Stimulated activated naive CD4-positive, alpha-beta T cell (primary cell): ENCODE measurements at regions not wholly inside any gene's neighbourhood (a gene's known extent, or its start where the extent isn't known, plus 50 kb on each side); places are given as distances from the start of the nearest gene placed in this dataset.

ENCODE experiments used
- DNase-seq, 6 experiments: peaks; one replicate each; lab custom pipeline; 2025; lab: John Stamatoyannopoulos, UW

- DNase-seq: no peak
Observed at GRCh38 chr3:117184574-117184973, 475.0 kb downstream of the TUSC7 start.

GRCh38 chr3:117191245-117191644 is 481.7 kb downstream of the TUSC7 start:
- DNase-seq: no peak

DNA sequence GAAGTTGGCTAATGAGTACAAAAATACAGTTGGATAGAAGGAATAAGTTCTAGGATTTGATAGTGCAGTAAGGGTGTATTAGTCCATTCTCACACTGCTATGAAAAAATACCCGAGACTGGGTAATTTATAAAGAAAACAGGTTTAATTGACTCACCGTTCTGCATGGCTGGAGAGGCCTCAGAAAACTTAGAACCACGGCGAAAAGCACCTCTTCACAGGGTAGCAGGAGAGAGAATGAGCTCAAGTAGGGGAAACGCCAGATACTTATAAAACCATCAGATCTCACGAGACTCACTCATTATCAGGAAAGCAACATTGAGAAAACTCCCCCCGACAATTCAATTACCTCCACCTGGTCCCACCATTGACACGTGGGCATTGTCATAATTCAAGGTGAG is 483.3 kb downstream of the TUSC7 start:
- no peak for DNase-seq

- no peak for DNase-seq
Observed at GRCh38 chr3:117193390-117193789, 483.8 kb downstream of the TUSC7 start.

DNA sequence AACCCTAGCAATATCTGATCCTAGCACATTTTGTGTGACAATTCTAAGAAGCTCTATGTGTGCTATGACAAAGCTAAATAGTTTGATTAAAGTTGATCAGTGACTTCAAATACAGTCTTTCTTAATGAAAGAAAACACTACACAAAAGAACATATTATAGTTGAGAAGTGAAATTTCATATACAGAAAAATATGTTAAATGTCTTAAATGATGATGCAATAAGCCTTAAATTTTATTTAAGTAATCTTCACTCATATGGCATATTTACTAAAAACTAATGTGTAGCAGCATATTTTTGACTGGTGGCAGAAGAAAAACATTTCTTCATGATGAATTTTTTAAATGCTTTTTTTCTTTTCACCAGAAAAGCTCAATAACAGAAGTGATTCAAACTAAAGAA is 485.5 kb downstream of the TUSC7 start:
- no peak for DNase-seq

- no peak for DNase-seq
Observed at GRCh38 chr3:117200962-117201361, 491.4 kb downstream of the TUSC7 start.

DNA sequence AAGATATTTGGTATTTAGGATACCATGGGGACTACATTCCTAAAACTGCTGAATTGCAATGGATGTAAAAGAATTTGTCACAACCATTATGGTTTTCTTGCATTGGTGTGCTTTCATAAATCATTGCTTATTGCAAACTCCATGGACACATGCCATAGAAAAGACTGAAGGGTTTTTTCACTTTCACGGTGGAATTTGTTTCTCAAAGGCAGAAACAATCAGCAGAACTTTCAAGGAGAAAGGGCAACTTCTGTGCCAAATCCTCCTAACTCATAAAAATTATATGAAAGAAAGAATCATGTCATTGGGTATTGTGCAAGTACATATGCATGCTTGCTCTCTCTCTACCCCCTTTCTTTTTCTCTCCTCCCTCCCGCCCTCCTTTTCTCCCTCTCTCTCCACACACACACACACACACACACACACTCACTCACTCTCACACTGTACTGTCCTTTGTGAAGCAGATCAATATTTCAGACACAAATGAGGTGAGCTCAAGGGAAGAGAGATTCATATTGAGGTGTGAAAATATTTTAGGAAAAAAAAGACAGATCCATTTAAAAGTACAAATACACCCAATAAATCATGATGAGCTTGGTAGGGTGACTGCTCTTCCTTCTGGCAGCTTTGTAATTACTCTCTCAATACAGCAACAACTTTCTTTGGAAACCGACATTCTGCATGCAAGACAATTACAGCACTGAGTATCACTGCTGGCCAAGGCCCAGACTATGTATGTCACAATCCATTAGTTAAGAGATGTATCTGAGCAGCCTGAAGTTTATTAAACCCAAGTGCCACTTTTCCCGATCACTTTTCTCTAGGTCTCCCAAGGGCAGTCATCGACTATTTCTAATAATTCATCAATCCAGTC is 492.6 kb downstream of the TUSC7 start:
- DNase-seq: no peak

GRCh38 chr3:117217355-117217754 is 507.8 kb downstream of the TUSC7 start:
- DNase-seq: no peak

GRCh38 chr3:117217760-117218316 is 508.3 kb downstream of the TUSC7 start:
- no peak for DNase-seq

- DNase-seq: no peak
Observed at GRCh38 chr3:117218641-117219048, 509.1 kb downstream of the TUSC7 start.

DNA sequence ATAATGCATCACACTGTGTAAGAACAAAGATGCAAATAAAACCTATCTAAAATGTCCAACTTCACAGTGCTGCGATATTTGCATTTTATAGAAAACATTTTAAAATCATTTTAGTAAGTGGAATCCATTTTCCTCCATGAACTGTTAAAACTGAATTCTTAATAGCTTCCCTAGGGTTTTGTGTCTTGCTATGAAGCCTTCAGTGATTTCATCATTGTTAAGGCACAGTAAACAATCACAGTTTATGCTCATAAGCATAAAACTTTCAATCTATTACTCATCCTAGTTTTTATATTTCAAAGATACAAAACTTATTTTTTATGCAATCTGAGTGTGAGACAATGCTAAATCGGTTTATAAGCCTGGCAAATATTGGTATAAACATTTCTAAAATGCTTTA is 509.7 kb downstream of the TUSC7 start:
- no peak for DNase-seq

DNA sequence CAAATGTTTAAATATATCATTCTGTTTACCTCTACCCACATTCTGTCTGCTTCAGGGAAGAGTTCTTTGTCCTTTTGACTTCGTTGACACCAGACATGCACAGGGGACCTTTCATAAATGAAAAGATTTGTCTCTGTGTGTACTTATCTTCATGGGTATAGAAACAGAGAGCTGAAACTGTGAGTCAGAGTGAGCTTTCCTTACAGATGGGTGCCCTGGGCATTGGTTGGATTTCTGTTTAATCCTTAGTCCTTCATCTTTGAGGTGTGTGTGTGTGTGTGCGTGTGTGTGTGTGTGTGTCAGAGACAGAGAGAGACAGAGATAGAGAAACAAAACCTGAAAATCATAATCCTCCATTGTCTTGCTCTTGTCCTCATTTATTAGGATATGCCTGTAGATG is 517.4 kb downstream of the TUSC7 start:
- no peak for DNase-seq

DNA sequence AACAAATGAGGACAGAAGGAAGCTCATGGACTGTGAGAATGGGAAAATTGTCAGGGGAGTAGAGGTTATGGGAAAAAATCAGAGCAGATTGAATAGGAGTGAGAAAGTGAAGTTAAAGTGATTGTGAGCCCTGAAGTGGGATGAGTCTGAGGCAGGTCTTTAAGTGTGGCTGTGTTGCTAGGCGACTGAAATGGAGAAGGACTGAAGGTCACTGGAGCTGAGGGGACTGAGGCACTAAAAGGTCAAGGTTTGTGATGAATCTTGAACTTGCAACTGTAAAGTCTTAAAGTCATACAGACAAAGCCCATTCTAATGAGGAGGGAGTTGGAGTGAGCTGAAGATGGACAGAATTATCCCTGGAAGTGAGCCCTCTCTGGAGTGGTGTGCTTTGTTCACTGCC is 518.9 kb downstream of the TUSC7 start:
- no peak for DNase-seq

GRCh38 chr3:117230924-117231323 is 521.3 kb downstream of the TUSC7 start:
- DNase-seq: no peak

- no peak for DNase-seq
Observed at GRCh38 chr3:117234331-117234730, 524.8 kb downstream of the TUSC7 start.

DNA sequence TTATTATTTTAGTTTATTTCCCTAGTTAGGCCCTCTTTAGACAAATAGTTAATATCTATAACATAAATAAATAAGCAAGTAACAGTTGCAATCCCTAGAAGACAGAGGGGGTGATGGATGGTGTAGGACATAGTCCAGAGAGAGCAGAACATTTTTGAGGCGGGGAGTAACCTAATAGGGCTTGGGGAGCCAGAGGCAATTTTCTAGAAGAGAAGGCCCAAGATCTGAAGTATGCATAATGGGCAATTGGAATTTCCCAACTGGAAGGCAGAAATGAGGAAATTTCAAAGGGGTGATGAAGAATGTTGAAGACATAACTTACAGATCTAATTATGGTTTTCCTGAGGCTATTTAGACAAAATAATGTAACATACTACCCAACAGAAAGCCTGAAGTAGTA is 525.7 kb downstream of the TUSC7 start:
- DNase-seq: no peak

GRCh38 chr3:117238806-117239205 is 529.2 kb downstream of the TUSC7 start:
- DNase-seq: no peak

DNA sequence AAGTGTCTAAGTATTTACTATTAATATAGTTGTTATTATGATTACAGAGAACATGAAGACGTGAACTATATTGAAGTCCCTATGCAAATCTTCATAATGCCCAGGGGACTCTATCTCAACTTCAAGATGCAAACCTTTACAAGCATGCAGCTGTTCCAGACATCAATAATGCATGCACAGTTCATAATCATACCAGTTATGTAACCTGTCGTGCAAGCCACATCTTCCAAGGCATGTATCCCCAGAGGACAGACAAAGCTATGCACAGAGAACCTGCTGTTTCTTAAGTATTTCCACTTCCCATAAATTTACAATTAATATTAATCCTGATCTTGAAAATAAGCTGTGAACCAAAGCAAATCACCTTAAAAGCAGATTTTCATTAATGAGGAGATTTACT is 534.1 kb downstream of the TUSC7 start:
- no peak for DNase-seq

DNA sequence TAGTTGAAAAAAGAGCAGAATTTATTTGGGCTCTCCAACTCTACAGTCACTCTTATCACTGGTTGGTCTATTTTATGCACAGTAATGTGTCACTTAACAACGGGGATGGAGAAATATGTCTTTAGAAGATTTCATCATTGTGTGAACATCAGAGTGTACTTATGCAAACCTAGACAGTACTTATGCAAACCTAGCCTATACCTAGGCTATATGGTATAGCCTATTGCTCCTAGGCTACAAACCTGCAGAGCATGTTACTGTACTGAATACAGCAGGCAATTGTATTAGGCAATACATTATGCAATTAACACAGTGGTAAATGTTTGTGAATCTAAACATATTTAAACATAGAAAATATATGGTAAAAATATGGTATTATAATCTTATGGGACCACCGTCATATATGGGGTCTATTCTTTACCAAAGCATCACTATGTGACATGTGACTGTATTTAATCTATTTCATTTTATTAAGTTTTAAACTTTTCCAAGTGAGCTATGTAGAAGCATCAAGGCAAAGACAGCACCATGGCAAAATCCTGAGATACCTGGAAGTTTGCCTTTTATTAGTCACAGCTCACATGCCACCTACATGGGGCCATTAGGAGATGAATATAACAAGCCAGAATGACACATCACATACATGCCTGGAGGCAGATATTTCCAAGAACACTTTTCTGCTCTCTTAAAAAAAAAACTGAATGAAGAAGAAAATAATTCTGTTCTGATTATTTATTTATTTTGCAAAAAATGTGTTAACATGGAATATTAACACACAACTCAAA is 537.4 kb downstream of the TUSC7 start:
- DNase-seq: no peak

- DNase-seq: no peak
Observed at GRCh38 chr3:117248153-117248552, 538.6 kb downstream of the TUSC7 start.

- DNase-seq: no peak
Observed at GRCh38 chr3:117252208-117252607, 542.6 kb downstream of the TUSC7 start.

DNA sequence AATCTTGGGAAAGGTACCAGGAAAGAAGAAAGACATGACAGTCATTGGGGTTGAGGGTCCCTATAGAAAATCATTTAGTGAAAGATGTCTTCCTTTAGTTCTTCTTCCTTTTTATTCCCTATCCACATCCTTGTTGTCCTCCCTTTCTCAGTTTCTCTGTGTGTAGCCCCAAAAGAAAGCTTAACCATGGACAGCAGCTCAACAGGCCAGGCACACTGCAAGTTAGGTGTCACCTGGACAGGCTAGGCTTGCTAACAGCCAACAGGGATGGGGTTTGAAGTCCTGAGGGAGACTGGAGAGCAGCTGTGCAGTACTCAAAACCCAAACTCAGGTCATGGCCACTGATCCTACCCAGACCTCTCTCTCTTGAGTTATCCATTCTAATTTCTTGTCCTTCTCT is 543.1 kb downstream of the TUSC7 start:
- no peak for DNase-seq

GRCh38 chr3:117253636-117254035 is 544.1 kb downstream of the TUSC7 start:
- DNase-seq: no peak
